Neural progenitor cell (in vitro differentiated cells): ENCODE measurements at regions not wholly inside any gene's neighbourhood (a gene's known extent, or its start where the extent isn't known, plus 50 kb on each side); places are given as distances from the start of the nearest gene placed in this dataset.

Experiments used
- EZH2 ChIP-seq: fragments of 200-600 bp; sonication (generic); IDR thresholded peaks from 2 replicates; pipeline ENCODE4 v1.6.1; 2017; ENCODE audit warnings: antibody characterized with exemption, mild to moderate bottlenecking, moderate library complexity
- EZH2phosphoT487 ChIP-seq: fragments of 200-600 bp; sonication (generic); IDR thresholded peaks from 2 replicates; pipeline ENCODE4 v1.6.1; 2017; ENCODE audit warnings: antibody characterized with exemption
- TF ChIP-seq, protein P1 (sequence below): fragments of 200-600 bp; sonication (generic); IDR thresholded peaks from 2 replicates; pipeline ENCODE4 v1.5.1; 2017; ENCODE audit warnings: antibody characterized with exemption, mild to moderate bottlenecking

DNA sequence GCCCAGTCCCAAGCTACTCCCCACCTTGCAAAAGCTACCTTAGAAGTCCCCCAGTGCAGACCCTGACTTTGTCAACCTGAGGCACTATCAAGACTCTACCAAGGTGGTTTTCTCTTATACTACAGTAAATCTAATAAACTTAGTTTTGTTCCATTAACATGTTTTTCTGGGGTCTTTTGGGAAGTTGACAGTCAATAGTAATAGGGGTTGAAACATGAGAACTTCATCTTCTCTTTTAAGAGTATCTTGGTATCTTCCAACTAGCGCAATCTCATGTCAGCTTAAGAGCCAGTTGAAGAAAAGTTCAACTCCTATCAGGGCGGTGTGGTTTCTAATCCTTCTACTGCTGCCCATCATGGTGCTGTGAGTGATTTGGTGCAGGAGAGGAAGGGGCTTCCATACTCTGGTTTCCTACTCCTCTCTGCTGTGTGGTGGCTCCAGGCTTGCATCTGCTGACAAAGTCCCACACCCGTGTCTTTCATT is 164.2 kb downstream of the FOXA2 start:
- TF ChIP-seq, protein P1, sequence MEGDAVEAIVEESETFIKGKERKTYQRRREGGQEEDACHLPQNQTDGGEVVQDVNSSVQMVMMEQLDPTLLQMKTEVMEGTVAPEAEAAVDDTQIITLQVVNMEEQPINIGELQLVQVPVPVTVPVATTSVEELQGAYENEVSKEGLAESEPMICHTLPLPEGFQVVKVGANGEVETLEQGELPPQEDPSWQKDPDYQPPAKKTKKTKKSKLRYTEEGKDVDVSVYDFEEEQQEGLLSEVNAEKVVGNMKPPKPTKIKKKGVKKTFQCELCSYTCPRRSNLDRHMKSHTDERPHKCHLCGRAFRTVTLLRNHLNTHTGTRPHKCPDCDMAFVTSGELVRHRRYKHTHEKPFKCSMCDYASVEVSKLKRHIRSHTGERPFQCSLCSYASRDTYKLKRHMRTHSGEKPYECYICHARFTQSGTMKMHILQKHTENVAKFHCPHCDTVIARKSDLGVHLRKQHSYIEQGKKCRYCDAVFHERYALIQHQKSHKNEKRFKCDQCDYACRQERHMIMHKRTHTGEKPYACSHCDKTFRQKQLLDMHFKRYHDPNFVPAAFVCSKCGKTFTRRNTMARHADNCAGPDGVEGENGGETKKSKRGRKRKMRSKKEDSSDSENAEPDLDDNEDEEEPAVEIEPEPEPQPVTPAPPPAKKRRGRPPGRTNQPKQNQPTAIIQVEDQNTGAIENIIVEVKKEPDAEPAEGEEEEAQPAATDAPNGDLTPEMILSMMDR = no peak
- TF ChIP-seq EZH2phosphoT487 (no peak), EZH2 (no peak)
